Effector CD4-positive, alpha-beta T cell (primary cell): ENCODE measurements at regions not wholly inside any gene's neighbourhood (a gene's known extent, or its start where the extent isn't known, plus 50 kb on each side); places are given as distances from the start of the nearest gene placed in this dataset.

Experiments used
- DNase-seq: peaks from one replicate; pipeline ENCODE4 v3.0.0-alpha.2; 2020

DNA sequence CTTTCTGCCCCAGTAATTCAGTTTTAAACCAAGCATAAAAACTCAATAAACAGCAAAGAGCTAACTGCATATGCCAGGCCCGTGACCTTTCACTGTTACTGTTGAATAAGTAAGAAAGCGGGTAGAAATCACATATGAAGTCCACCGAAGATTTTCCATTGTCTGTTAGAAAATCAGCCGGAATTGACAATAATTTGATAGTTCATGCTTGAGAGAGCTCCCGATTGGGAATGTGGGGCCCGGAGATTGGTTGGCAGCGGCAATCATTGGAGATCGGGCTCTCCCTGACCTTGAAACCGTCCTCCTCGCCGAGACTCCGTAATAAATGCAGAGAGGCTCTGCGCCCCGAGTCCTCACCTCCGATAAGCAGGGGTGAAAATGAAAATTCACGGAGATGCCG, 709.6 kb downstream of the BRD1 start:
- DNase-seq: no peak

DNA sequence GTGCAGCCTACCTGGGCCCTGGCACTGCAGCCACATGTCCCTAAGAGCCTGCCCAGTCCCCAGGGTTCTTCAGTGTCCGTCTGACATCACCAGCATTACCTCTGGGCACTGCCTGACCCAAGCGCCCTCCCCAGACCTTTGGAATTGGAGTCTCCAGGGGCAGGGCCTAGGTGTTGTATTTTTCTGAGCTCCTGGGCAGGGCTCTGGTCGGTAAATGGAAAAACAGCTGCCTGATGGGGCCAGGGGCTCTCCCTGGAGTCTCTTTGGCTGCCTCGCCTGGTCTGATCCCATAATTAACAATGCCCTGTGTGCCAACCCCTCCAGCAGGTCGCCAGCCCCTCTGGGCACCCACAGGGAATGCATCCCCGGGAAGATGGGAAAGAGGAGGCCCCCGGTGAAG, 710.2 kb downstream of the BRD1 start:
- no peak for DNase-seq

DNA sequence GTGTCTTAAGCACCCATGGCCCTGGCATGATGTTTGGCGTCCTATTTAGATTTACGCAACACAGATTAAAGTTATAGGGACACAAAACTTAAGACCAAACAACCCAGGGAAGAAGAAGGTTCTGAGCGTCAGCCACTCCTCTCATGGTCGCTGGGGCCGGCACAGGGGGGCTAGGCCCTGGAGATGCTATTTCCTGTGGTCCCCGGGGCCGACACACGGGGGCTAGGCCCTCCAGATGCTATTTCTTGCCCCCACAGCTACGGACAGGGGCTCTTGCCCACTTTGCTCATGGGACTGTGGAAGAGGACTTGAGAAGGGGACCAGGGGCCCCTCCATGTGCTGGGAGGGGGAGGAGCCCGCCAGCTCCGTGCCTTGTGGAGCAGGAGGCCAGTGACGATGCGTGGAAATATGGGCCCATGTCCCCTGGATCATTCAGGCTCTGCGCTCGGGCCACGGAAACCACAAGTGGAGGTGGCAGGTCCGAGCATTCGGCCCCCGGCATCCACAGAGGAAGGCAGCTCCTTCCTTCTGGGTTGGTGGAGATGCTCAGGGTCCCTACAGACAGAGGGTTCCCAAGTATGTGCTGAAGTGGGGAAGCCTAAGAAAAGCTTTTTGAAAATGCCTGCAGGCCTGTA, 711.1 kb downstream of the BRD1 start:
- no peak for DNase-seq

DNA sequence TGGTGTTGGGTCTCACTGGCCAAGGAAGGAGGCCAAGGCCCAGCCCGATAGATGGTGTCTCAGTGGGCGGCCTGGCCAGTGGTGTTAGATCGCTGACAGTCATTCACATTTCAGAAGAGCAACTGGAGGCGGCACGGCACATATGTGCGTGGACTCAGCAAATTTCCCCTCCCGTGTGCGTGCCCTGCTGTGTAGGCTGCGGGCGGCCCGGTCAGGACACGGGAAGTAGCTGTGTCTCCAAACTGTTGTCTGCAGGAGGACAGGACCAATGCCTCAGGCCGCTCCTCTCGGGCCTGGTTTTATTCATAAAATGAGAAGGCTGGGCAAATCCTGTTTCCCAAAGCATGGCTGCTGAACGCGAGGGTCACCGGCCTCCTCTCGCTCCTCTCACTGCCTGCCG, 711.7 kb downstream of the BRD1 start:
- DNase-seq: no peak

DNA sequence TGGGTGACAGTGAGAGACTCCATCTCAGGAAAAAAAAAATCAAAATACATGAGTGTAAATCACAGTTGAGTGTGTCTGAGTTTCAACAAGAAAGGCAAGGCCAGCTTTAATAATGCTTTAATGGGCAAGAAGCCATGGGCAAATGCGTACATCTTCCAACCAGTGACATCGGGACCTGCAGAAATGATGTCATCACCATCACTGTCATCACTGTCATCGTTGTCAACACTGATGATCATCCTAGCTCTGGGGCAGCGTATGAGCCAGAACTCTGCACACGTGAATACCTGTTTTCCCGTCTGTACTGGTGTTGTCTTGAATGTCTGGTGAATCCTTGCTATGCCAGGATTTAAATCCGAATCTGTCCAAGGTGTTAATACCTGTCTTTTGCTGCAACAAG, 712.5 kb downstream of the BRD1 start:
- DNase-seq: no peak

DNA sequence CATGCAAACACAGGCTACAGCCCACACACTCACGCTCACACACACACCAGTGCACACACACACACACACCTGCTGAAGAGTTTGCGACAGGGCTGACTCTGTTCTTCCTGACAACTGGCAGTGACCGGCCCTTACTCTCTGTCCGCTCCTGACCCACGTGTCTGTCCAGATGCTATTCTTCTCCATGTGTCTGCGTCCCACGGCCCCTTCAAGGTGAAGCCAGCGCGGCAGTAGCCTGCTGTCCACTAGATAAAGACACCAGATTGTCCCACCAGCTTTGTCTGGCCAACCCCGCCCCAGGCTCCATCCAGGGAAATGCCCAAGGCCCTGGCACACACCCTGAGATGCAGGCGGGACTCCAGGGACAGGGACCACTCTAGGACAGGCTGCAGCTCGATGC, 713.9 kb downstream of the BRD1 start:
- DNase-seq: no peak

DNA sequence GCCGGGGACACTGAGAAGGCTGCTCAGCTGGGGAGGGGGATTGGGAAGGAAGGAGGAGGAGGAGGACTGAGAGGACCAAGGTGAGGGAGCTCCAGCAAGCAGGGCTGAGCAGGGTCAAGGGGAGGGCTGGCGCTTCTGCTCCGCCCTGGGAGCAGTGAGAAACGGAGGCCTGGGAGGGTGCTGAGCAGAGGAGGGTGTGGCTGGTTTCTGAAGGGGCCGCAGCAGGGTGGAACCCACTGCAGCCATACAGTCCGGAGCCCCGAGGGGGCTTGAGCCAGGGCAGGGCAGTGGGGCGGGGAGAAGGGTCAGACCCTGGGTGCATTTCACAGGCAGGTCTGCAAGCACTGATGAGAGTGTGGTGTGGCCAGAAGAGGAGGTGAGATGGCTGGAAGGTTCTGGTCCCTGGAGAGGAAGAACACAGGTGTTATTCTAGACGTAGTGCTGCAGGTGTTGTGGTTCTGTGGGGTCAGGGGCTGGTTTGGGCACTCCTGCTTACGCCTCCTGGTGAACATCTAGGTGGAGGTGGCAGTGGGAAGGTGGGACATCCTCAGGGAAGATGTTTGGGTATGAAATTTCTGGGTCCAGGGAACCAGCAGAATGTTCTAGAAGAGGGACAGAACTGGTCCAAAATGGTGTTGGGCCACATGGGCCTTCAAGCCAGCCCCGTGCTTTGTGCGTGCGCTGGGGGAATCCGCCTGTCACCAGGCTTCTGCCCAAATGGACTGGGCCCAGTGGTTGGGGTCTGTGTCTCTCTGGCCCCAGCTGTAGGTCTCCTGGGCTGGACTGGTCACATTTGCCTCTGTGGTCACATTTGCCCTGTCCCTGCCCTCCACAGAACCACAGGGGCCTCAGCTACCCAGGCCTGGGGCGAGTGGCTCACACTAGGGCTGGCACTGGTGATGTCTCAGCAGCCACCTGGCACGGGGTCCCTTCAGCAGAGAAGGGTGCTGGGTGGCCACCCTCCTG, 714.7 kb downstream of the BRD1 start:
- no peak for DNase-seq

DNA sequence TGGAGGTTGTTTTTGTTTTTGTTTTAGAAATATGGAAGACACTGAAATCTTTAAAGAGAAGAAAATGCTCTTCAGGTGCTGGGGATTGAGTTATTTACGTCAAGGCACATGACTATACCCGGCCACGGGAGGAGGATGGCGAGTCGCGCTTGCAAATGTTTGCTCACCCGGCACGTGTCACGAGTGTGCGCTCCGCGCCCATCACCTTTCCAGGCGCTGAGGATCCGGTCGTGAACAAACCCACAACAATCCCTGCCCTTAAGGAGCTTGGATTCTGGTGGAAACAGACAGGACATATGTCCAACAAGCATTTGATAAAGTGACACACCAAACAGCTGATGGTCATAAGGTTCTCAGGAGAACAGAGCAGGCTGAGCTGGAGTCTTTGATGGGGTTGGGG, 715.5 kb downstream of the BRD1 start:
- no peak for DNase-seq

DNA sequence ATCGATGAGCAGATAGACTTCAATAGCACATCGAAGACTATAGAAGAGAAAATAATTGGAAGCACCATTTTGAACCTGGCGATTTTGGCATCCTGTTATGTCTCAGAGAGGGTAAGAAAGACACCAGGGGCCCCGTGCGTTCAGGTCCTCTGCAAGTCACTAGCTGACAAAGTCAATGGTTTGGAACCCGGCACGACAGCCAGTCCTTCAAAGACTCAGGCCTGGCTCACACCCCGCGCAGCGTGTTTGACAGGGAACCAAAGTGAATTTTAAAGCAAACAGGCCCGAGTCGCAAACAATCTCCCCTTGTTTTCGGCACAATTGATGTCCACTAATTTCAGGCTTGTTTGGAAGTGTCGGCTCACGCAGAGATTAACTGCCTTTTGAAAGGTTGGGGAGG, 716.6 kb downstream of the BRD1 start:
- no peak for DNase-seq

DNA sequence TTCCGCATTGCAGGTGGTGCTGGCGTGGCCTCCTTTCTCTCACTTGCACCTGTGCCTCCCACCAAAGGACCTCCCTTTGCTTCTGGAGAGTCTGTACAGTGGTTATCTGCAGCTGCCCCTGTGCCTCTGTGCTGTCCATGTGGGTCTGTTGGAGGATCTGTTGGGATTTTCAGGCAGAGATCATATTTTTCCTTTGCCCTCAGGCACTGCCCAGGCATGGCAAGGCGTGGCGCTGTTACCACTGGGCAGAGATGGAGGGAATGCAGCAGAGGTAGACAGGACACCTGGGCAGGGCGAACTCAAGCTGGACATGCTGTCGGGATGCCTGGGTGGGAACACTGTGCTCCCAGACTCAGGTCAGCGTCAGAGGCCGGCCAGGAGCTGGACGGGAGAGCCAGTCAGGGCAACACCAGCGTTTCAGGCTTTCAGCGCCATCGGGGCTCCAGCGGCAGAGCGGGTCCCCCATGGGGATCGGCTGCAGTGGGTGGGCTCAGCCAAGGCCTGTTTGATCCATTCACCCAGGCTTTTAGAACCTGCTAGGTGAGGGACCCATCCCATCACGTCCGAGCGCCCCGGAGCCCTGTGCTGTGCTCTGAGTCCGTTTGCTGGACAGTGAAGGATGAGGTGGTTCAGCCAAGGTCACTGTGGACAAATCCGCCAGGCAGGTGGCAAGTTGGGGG, 718.9 kb downstream of the BRD1 start:
- no peak for DNase-seq

DNA sequence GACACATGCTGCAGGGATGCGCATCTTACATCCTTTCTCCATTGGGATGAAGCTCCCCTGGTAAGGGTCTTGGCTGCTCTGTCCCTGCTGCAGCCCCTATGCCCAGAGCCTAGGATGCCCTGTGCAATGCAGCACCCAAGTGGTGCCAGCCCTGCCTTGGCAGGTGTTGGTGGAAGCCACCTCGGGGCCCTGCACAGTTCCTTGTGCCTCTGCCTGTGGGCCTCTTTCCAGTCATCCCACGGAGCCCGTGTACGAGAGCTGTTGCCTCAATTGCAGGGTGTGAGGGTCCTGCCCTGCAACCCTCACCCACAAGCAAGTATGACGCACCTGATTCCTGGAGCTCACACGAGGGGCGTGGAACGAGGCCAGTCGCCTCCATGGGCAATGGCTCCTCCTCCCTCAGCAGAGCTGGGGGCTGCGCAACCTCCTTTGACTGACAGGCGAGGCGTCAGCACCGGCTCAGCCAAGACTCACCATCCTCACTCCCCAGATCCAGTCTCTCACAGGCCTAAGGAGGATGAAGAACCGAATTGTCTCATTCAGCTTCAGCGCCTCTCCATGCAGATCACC, 719.6 kb downstream of the BRD1 start:
- no peak for DNase-seq

DNA sequence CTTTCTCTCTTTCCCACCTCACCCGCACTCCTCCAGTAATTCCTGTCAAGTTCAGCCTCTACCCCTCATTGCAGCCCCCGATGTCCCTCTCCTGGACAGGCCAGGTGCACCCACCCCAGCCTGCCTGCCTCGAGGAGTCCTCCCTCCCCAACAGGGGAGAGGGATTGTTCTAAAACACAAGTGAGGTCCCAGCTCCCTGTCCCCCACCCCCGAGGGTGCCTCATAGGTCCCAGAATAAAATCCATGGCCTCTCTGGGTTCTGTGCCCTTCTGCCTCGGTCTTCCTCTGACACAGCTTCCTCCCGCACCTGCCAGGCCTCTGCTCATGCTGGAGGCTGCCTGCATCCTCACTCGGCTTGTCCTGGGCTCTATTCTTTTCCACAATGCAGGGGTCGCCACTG, 720.1 kb downstream of the BRD1 start:
- DNase-seq: no peak

DNA sequence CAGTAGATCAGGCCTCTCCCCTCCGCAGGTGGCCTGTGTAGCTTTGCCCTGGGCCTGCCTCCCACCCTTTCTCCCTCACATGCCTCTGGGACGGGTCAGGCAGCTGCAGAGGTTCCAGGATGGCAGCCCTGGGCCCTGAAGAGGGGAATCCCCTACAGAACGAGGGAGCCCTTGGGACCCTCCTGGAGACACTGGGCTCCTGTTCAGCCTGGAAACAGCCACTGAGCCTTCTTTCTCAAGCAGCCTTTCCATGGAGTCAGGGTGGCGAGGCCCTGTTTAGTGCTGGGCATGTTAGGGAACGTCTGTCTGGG, 720.9 kb downstream of the BRD1 start:
- no peak for DNase-seq

DNA sequence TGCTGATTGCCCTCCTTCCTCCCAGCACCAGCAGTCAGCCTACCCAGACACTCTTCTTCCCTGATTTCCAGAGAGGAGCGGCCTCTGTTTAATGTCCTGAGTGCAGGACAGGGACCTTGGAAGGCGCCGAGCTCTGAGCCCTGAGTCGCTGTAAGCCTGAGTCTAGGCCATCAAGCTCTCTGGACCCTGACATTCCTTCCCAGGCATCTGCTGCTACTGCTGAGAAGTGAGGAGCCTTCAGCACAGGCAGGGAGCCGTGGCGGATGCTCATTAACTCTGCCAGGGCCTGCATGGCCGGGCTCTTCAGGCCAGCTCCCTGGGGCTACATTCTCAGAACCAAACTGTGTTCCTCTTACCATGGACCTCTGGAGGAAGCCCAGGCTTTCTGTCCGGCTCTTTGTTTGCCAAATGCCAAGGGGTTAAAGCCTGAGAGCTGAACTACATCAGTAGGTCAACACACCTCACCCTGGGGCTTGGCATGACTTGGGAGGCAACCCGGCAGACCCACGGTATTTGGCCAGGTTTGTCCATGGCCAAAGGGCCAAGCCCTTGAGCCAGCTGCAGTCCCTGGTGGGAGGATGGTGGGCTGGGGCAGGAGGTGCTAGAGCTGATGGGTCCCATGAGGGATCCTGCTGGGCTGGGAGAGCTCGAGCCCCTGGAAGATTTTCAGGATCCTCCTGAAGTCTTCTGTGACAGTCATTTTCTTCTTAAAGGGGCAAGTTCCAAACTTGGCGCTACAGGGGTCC, 721.4 kb downstream of the BRD1 start:
- no peak for DNase-seq

DNA sequence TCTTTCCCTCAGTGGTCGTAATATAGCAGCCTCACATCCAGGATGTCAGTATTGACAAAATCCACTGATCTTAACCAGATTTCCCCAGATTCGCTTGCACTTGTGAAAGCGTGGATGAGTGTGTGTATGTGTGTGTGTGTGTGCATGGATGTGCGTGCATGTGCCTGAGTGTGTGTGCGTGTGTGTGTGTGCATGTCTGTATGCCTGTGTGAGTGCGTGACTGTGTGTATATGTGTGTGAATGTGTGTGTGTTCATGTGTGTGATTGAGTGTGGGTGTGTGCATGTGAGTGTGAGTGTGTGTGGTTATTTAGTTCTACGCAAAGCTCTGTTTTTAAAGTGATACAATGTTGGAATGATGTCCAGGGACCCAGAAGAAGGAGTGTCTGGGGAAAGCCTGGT, 723.2 kb downstream of the BRD1 start:
- no peak for DNase-seq

DNA sequence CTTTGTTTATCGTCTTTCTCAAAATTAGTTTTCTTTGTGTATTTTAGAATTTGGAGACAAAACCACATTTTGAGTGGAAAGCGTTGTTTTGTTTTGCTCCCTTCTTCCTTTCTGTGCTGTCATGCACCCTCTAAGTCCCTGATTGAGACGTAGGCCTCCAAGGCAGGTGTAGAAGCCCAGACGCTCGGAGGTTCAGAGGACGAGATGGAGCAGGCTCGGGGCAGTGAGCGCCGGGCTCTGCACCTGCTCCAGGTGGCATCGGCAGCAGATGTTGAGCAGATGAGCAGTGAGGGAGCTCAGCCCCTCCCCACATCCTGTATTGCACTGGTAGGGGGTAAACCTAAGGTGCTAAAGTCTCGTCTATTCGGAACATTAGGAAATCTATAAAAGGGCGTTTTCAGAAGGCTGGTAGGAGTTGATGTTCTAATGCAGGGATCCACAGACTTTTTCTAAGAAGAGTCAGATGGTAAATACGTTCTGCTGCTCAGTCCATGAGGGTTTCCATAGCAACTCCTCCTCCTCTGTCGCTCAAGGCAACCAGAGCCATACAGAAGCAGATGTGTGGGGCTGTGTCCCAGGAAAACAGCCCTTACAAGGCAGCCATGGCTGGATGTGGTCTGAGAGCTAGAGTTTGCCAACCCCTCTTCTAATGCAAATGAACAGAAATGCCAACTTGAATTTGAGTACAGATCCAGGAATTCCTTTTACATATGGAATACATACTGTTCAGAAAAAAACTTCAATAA, 724.2 kb downstream of the BRD1 start:
- DNase-seq: no peak

DNA sequence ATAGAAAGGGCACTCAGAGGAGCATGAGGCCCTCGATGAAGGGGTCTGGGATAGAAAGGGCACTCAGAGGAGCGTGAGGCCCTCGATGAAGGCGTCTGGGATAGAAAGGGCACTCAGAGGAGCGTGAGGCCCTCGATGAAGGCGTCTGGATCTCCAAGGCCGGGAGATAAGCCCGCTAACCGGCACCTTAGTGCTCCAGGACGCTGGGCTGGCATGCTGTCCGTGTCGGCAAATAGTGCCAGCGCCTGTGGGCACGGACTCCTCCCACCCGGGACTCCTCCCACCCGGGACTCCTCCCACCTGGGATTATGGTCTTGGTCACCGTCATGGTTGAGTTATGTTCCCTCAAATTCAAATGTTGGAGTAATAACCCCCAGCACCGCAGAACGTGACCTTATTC, 725.3 kb downstream of the BRD1 start:
- no peak for DNase-seq

DNA sequence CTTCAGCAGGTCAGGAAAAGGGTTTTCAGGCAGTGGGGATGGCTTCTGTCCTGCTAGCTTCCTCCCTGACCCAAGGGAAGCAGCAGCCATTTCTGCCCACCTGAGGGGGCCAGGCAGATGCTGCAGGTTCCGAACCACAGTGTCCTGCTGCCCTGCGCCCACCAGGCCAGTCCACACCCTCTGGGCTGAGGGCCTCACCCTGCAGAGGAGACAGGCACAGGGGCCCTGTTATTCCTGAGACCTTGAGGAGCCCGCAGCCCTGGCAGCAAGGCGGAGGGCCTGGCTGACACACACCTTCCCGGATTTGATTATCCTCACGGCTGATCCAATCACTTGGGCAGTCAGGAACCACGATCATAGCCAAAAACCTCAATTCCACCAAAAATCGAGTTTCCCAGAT, 725.8 kb downstream of the BRD1 start:
- DNase-seq: no peak

DNA sequence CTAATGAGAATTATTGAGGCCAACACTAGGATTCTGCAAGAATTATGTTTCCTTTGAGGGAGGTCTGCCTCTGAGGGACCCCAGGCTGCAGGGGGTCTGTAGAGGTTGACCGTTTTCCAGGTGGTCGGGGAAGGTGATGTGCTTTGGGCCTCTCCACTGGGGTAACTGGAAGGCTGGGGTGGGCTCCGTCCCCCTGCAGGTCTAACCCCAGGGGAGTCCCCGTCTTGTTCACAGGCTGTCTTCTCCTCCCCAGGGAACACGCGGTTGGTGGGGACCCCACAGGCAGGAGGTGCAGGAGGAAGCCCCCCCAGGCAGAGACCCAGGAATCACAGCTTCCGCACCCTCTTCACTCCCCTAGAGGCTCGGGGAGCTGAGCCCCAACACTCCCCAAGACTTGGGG, 726.4 kb downstream of the BRD1 start:
- DNase-seq: no peak

DNA sequence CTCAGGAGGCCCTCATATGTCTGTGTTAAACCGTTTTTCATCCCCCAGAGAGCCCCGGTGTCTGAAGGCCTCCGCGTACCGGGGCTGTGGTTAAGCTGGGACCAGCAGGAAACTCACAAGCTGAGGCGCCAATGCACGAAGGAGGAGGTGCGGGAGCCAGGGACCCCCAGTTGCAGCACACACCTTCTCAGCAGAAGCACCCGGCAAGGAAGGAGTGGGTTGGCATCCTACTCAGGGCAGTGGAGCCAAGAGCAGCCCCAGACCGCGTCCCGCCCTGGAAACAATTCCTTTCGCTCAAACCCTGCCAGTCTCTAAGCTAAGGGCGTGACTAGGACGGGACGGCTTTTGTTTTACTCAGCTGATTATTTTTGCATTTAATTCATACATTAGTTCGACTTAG, 726.9 kb downstream of the BRD1 start:
- no peak for DNase-seq

DNA sequence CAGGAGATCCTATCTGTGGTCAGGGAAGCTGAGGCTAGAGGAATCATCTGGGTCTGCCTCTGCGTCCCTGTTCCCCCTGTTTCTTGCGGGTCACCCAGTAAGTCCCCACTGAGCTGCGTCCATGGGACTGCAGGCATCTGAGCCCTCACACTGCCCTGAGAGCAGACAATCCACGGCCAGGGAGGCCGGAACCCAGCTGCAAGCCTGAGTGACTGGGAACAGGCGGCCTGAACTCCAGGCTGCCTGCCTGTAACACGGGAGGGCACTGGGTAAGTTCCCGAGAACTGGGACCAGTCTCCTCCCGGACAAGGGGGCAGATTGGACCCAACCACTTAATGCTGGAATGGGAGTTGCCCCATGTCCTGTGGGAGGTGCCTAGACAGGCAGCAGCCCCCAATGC, 727.4 kb downstream of the BRD1 start:
- no peak for DNase-seq

DNA sequence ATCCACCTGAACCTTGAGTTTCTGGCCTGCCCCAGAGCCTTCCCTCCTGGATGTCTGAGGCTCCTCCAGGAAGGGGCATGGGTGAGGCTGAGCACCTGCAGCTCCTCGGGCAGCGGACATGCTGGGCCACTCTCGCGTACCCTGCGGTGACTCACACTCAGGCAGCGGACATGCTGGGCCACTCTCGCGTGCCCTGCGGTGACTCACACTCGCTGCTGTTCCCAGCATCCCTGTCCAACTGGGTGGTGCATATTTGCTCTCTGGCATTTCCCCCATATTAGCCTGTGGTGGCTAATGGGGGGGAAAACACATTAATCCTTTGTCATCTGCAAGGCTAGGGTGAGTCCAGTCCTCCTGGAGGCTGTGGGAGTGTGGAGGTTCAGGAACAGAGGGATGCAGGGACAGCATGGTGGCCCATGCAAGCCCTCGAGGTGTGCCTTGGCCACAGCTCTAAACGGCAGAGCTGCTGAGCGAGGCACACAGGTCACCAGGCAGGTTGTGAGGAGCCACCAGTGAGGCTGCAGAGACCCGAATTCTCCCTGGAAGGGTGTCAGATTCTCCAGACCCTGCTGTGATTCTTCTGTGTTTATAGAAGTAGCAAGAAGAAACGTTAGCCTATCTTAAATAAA, 728.1 kb downstream of the BRD1 start:
- DNase-seq: no peak
